Aorta (tissue), 5 donors: ENCODE measurements at regions not wholly inside any gene's neighbourhood (a gene's known extent, or its start where the extent isn't known, plus 50 kb on each side); places are given as distances from the start of the nearest gene placed in this dataset.

Experiments used
- ATAC-seq: fragments of 200-7000 bp; cut with Tn5 transposase; one replicate; pipeline ENCODE4 v1.9.1; 2022; ENCODE audit warnings: moderate library complexity; ENCODE audit not compliant: low FRiP score
- DNase-seq, 2 donors: peaks; one replicate each; pipeline ENCODE4 v3.0.0-alpha.2; 2020
- H3K27ac ChIP-seq, 2 donors: one replicate each; pipeline ENCODE4 v1.5.1; 2013; ENCODE audit warnings: low read length in 2 of 2, mild to moderate bottlenecking in 2 of 2, moderate library complexity in 2 of 2, control low read depth in 1 of 2, inconsistent platforms in 1 of 2, low read depth in 1 of 2
- H3K27me3 ChIP-seq, 2 donors: one replicate each; pipeline ENCODE4 v1.6.1; 2013; ENCODE audit warnings: control low read depth in 1 of 2, low read length in 1 of 2, mild to moderate bottlenecking in 1 of 2, moderate library complexity in 1 of 2; ENCODE audit not compliant: insufficient read depth in 2 of 2, control insufficient read depth in 1 of 2
- H3K36me3 ChIP-seq, 2 donors: one replicate each; pipeline ENCODE4 v1.6.1; 2013; ENCODE audit warnings: control low read depth in 1 of 2, low read length in 1 of 2, mild to moderate bottlenecking in 1 of 2; ENCODE audit not compliant: insufficient read depth in 2 of 2, control insufficient read depth in 1 of 2
- H3K4me1 ChIP-seq, 2 donors: one replicate each; pipeline ENCODE4 v1.6.1; 2013; ENCODE audit warnings: low read length in 2 of 2, control low read depth in 1 of 2, mild to moderate bottlenecking in 1 of 2, moderate library complexity in 1 of 2; ENCODE audit not compliant: insufficient read depth in 2 of 2, control insufficient read depth in 1 of 2
- H3K4me3 ChIP-seq, 2 donors: one replicate each; pipeline ENCODE4 v1.5.1; 2013; ENCODE audit warnings: low read length in 2 of 2, control low read depth in 1 of 2, mild to moderate bottlenecking in 1 of 2
- H3K9me3 ChIP-seq: one replicate; pipeline ENCODE4 v1.6.1; 2013; ENCODE audit warnings: mild to moderate bottlenecking, low read length; ENCODE audit not compliant: control insufficient read depth
- WGBS, 2 donors: extraction: QIAGEN DNeasy Blood & Tissue Kit; methylation state at CpG; one replicate each; pipeline ENCODE4 v1.1.7; 2013; 5-methylcytosine and 5-hydroxymethylcytosine counted together
- intact Hi-C, 2 donors: fragments of 100-400 bp; cut with DNase I; formaldehyde crosslinking; loops; one replicate each; pipeline versions ENCODE4 v1.14.2 to v1.15.0; 2022
- donor health status: healthy with polysubstance abuse.
- donor health status: Bipolar disorder and iron deficiency.
- donor health status: DM: no; HTN: no; CAD: no.
- donor health status: DM: no; HTN: no; CAD: no.
- donor health status: DM: yes; HTN: yes; CAD: no.

- WGBS, 2 donors = 44 to 46% methylated on average over 2 of the region's 2 CpGs
- ATAC-seq (no peak), DNase-seq (no peak)
- Histone ChIP-seq H3K27ac (no peak overlapping the region), H3K4me1 (no peaks in the 10 kb centered on the region), H3K9me3 (peaks cover 2% of the 10 kb centered on the region), H3K4me3 (no peak overlapping the region), H3K36me3 (no peaks in the 10 kb centered on the region), H3K27me3 (no peaks in the 10 kb centered on the region)
- intact Hi-C loops = no loop called here
These were observed 338.7 kb upstream of the IGFBP7 start for GRCh38 chr4:57448901-57449300.

- ATAC-seq (no peak), DNase-seq (no peak)
- Histone ChIP-seq H3K27me3 (no peaks in the 10 kb centered on the region), H3K4me3 (no peak overlapping the region), H3K36me3 (no peaks in the 10 kb centered on the region), H3K27ac (no peak overlapping the region), H3K4me1 (no peaks in the 10 kb centered on the region), H3K9me3 (no peaks in the 10 kb centered on the region)
- intact Hi-C loops = no loop called here
- WGBS, 2 donors = 82 to 90% methylated on average over 4 of the region's 4 CpGs
These were observed 338.3 kb upstream of the IGFBP7 start for GRCh38 chr4:57448452-57448851.

- intact Hi-C loops = no loop called here
- no peak for DNase-seq
- 86 to 91% methylated on average over 3 of the region's 3 CpGs for WGBS, 2 donors
- Histone ChIP-seq H3K9me3 (no peaks in the 10 kb centered on the region), H3K27ac (no peak overlapping the region), H3K36me3 (no peaks in the 10 kb centered on the region), H3K4me3 (no peak overlapping the region), H3K4me1 (peaks cover 0 to 1% of the 10 kb centered on the region in 2 donors), H3K27me3 (no peaks in the 10 kb centered on the region)
- ATAC-seq = no peak
These were observed 336.1 kb upstream of the IGFBP7 start for GRCh38 chr4:57446266-57446665.

- Histone ChIP-seq H3K9me3 (no peaks in the 10 kb centered on the region), H3K36me3 (no peaks in the 10 kb centered on the region), H3K4me3 (no peak overlapping the region), H3K27me3 (no peaks in the 10 kb centered on the region), H3K4me1 (peaks cover 0 to 1% of the 10 kb centered on the region in 2 donors), H3K27ac (no peak overlapping the region)
- ATAC-seq (no peak), DNase-seq (no peak)
- intact Hi-C loops = no loop called here
These were observed 335.5 kb upstream of the IGFBP7 start for GRCh38 chr4:57445686-57446085.

- H3K4me3 ChIP-seq = no peak overlapping the region
- H3K27me3 ChIP-seq = no peaks in the 10 kb centered on the region
- DNase-seq (no peak), ATAC-seq (no peak)
- H3K4me1 ChIP-seq = peaks cover 0 to 1% of the 10 kb centered on the region in 2 donors
- H3K27ac ChIP-seq = no peak overlapping the region
- intact Hi-C loops = no loop called here
- H3K36me3 ChIP-seq = no peaks in the 10 kb centered on the region
- 59 to 71% methylated on average over 4 of the region's 4 CpGs for WGBS, 2 donors
- no peaks in the 10 kb centered on the region for H3K9me3 ChIP-seq
These were observed 334.5 kb upstream of the IGFBP7 start for GRCh38 chr4:57444671-57445070.

GRCh38 chr4:57443787-57444186 lies 333.6 kb upstream of the IGFBP7 start:
- Histone ChIP-seq H3K4me1 (peaks cover 0 to 1% of the 10 kb centered on the region in 2 donors), H3K27ac (no peak overlapping the region), H3K36me3 (no peaks in the 10 kb centered on the region), H3K4me3 (no peak overlapping the region), H3K27me3 (no peaks in the 10 kb centered on the region), H3K9me3 (no peaks in the 10 kb centered on the region)
- intact Hi-C loops = no loop called here
- 61 to 75% methylated on average over 2 of the region's 2 CpGs for WGBS, 2 donors
- ATAC-seq = no peak
- DNase-seq = no peak

- H3K27ac ChIP-seq = no peak overlapping the region
- intact Hi-C loops = no loop called here
- ATAC-seq (no peak), DNase-seq (no peak)
- 27 to 32% methylated on average over 7 of the region's 7 CpGs for WGBS, 2 donors
- H3K4me1 ChIP-seq = peaks cover 0 to 1% of the 10 kb centered on the region in 2 donors
- H3K27me3 ChIP-seq = no peaks in the 10 kb centered on the region
- H3K4me3 ChIP-seq = no peak overlapping the region
- no peaks in the 10 kb centered on the region for H3K36me3 ChIP-seq
- no peaks in the 10 kb centered on the region for H3K9me3 ChIP-seq
These were observed 333.1 kb upstream of the IGFBP7 start for GRCh38 chr4:57443308-57443707.

GRCh38 chr4:57442831-57443291 lies 332.7 kb upstream of the IGFBP7 start:
- WGBS, 2 donors = 24% methylated on average over 4 of the region's 4 CpGs
- no peak for DNase-seq
- no peaks in the 10 kb centered on the region for H3K27me3 ChIP-seq

GRCh38 chr4:57442241-57442640 lies 332.1 kb upstream of the IGFBP7 start:
- intact Hi-C loops = no loop called here
- Histone ChIP-seq H3K4me3 (no peak overlapping the region), H3K9me3 (no peaks in the 10 kb centered on the region), H3K27ac (no peak overlapping the region), H3K27me3 (no peaks in the 10 kb centered on the region), H3K4me1 (peaks cover 0 to 1% of the 10 kb centered on the region in 2 donors), H3K36me3 (no peaks in the 10 kb centered on the region)
- 13 to 15% methylated on average over 7 of the region's 7 CpGs for WGBS, 2 donors
- no peak for DNase-seq
- no peak for ATAC-seq

More at GRCh38 chr4:57442831-57443291, 332.7 kb upstream of the IGFBP7 start:
- intact Hi-C loops = no loop called here
- Histone ChIP-seq H3K4me3 (no peak overlapping the region), H3K36me3 (no peaks in the 10 kb centered on the region), H3K27ac (no peak overlapping the region), H3K4me1 (peaks cover 0 to 1% of the 10 kb centered on the region in 2 donors), H3K9me3 (no peaks in the 10 kb centered on the region)
- ATAC-seq = peak; percentile 68
